Thoracic aorta (tissue), 2 donors: ENCODE measurements at regions not wholly inside any gene's neighbourhood (a gene's known extent, or its start where the extent isn't known, plus 50 kb on each side); places are given as distances from the start of the nearest gene placed in this dataset.
"Not testable (repeated sequence)": the region's sequence is repeated elsewhere in the genome, so short reads cannot be mapped to it uniquely, and the experiment has no call there.

ENCODE experiments used
- ATAC-seq: fragments of 150-250 bp; one replicate; pipeline ENCODE4 v1.8.0; 2017; ENCODE audit warnings: low read depth; ENCODE audit not compliant: insufficient number of reproducible peaks, low FRiP score
- DNase-seq: peaks from one replicate; pipeline ENCODE4 v3.0.0-alpha.2; 2020; ENCODE audit warnings: low spot score
- H3K27ac ChIP-seq, 2 donors: fragments of 200-600 bp; sonication (generic); 1 replicate in 1 of 2; 2 replicates in 1 of 2; pipeline ENCODE4 v1.5.1; 2016; ENCODE audit warnings: mild to moderate bottlenecking in 2 of 2, moderate library complexity in 2 of 2
- H3K27me3 ChIP-seq: fragments of 200-600 bp; sonication (generic); replicated peaks from 2 replicates; pipeline ENCODE4 v1.6.0; 2016; ENCODE audit warnings: mild to moderate bottlenecking; ENCODE audit not compliant: insufficient read depth
- H3K36me3 ChIP-seq: fragments of 200-600 bp; sonication (generic); one replicate; pipeline ENCODE4 v1.5.1; 2016
- H3K4me1 ChIP-seq, 2 donors: fragments of 200-600 bp; sonication (generic); 1 replicate in 1 of 2; 2 replicates in 1 of 2; pipeline versions ENCODE4 v1.5.1 to v1.6.0; 2016; ENCODE audit warnings: low read depth in 2 of 2, mild to moderate bottlenecking in 1 of 2; ENCODE audit not compliant: control insufficient read depth in 1 of 2
- H3K4me3 ChIP-seq: fragments of 200-600 bp; sonication (generic); 2 replicates; pipeline ENCODE4 v1.5.1; 2016; ENCODE audit warnings: mild to moderate bottlenecking
- H3K9me3 ChIP-seq: fragments of 200-600 bp; sonication (generic); 2 replicates; pipeline ENCODE4 v1.5.1; 2016
- TF ChIP-seq, protein P1 (sequence below): fragments of 200-600 bp; sonication (generic); IDR thresholded peaks from one replicate; pipeline ENCODE4 v1.5.1; 2019; ENCODE audit warnings: antibody characterized with exemption

DNA sequence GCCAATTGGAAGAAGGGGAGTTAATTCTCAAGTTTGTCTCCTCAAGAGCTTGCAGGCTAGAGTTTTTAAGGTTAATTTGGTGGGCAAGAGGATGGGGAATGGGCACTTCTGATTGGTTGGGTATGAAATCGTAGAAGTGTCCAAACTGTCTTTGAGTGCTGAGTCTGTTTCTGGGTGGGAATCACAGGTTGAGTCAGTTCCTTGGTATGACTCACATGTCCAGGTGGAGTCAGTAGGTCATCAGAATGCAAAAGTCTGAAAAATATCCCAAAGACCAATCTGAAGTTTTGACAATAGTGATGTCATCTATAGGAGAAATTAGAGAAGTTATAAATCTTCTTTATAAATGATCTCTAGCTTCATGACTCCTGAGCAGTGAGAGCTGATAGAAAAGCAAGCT, 1252.2 kb downstream of the REEP3 start:
- Histone ChIP-seq H3K27me3 (no peaks in the 10 kb centered on the region), H3K4me3 (no peak overlapping the region), H3K9me3 (no peaks in the 10 kb centered on the region), H3K4me1 (no peaks in the 10 kb centered on the region), H3K36me3 (no peaks in the 10 kb centered on the region), H3K27ac (no peak overlapping the region)
- DNase-seq (no peak), ATAC-seq (no peak)
- TF ChIP-seq, protein P1, sequence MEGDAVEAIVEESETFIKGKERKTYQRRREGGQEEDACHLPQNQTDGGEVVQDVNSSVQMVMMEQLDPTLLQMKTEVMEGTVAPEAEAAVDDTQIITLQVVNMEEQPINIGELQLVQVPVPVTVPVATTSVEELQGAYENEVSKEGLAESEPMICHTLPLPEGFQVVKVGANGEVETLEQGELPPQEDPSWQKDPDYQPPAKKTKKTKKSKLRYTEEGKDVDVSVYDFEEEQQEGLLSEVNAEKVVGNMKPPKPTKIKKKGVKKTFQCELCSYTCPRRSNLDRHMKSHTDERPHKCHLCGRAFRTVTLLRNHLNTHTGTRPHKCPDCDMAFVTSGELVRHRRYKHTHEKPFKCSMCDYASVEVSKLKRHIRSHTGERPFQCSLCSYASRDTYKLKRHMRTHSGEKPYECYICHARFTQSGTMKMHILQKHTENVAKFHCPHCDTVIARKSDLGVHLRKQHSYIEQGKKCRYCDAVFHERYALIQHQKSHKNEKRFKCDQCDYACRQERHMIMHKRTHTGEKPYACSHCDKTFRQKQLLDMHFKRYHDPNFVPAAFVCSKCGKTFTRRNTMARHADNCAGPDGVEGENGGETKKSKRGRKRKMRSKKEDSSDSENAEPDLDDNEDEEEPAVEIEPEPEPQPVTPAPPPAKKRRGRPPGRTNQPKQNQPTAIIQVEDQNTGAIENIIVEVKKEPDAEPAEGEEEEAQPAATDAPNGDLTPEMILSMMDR = no peak

DNA sequence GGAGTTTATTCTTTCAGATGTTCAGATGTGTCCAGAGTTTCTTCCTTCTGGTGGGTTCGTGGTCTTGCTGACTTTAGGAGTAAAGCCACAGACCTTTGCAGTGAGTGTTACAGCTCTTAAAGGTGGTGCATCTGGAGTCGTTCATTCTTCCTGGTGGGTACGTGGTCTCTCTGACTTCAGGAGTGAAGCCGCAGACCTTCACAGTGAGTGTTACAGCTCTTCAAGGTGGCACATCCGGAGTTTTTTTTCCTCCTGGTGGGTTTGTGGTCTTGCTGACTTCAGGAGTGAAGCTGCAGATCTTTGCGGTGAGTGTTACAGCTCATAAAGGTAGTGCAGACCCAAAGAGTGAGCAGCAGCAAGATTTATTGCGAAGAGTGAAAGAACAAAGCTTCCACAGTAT, 1263.2 kb downstream of the REEP3 start:
- DNase-seq, H3K27me3 ChIP-seq, ATAC-seq, H3K27ac ChIP-seq, H3K9me3 ChIP-seq, H3K4me1 ChIP-seq, H3K4me3 ChIP-seq, H3K36me3 ChIP-seq: not testable (repeated sequence)

DNA sequence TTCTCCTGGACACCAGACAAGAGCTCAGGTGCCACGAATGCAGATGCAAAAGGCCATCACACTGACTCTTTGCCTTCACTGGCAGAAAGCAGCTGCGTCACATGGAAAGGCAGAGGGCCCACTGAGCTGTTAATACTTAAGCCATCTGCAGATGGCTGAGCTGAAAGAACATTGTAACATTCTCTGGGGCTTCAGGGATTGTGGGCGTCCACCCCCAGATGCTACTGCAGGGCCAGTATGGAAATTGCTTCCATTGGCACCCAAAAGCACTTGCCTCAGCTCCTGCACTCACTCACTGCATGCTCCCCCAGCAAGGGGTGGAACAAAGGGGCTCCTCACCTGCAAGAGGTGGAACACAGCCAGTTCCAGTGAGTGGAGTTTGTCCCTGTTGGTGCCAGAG, 1264.6 kb downstream of the REEP3 start:
- H3K9me3 ChIP-seq = no peaks in the 10 kb centered on the region
- no peak overlapping the region for H3K4me3 ChIP-seq
- DNase-seq = no peak
- TF ChIP-seq, protein P1 = no peak
- no peaks in the 10 kb centered on the region for H3K4me1 ChIP-seq
- no peaks in the 10 kb centered on the region for H3K27me3 ChIP-seq
- H3K36me3 ChIP-seq = no peaks in the 10 kb centered on the region
- ATAC-seq = no peak
- no peak overlapping the region for H3K27ac ChIP-seq

DNA sequence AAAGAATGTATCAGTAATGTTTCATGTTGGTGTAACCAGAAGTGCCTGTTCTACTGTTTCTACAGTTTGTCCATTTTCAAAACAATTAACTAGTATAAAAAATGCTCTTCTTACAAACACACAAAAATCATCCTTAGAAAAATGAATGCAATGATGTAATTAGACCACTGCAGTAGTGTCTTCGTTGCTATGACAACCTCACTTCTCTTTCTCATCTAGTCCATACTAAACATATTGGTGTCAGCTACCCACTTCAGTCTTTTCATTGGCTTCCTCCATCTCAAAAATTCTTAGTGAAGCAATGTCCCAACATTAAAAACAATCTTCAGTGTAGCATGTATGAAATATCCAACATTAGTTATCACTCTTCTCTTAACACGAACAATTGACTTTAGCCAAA, 1265.8 kb downstream of the REEP3 start:
- no peaks in the 10 kb centered on the region for H3K36me3 ChIP-seq
- H3K4me1 ChIP-seq = no peaks in the 10 kb centered on the region
- TF ChIP-seq, protein P1 = no peak
- no peak for ATAC-seq
- no peak for DNase-seq
- no peaks in the 10 kb centered on the region for H3K27me3 ChIP-seq
- no peaks in the 10 kb centered on the region for H3K9me3 ChIP-seq
- no peak overlapping the region for H3K4me3 ChIP-seq
- H3K27ac ChIP-seq = no peak overlapping the region

DNA sequence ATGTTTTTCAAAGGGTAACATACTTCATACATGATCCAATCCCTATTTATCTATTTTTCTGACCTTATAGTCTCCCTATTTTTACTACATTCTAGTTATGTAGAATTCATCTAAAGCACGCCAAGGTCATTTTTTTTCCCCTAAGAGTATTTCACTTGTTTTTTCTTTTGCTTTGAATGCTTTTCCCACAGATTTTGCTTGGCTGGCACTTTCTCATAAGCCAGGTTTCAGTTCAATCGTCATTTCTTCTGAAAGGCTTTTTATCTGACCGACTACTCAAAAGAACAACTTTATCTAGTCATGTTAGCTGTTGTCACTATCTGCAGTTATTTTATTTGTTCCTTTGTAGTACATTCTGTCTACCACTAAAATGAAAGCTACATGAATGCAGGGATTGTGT, 1274.6 kb downstream of the REEP3 start:
- ATAC-seq (no peak), DNase-seq (no peak)
- Histone ChIP-seq H3K9me3 (no peaks in the 10 kb centered on the region), H3K4me1 (no peaks in the 10 kb centered on the region), H3K27ac (no peak overlapping the region), H3K4me3 (no peak overlapping the region), H3K36me3 (no peaks in the 10 kb centered on the region), H3K27me3 (no peaks in the 10 kb centered on the region)
- TF ChIP-seq, protein P1 = no peak

DNA sequence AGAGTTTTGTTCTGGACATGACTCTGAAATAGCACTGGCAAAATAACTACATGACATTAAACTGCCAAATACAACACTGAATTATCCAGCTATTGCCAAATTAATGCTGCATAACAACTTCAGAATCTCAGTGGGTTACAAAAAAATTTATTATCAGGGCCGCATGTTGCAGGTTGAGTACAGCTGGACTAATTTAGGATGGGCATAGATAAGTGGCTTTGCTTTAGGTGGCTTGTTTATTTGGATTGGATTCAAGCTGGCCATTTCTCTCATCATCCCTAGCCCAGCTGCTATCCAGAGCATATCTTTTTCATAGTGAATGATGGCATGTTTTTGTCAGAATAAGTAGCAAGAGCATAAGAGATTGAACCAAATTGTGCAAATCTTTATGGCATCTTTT, 1277.1 kb downstream of the REEP3 start:
- Histone ChIP-seq H3K4me3 (no peak overlapping the region), H3K27ac (no peak overlapping the region), H3K9me3 (no peaks in the 10 kb centered on the region), H3K27me3 (no peaks in the 10 kb centered on the region), H3K4me1 (no peaks in the 10 kb centered on the region), H3K36me3 (no peaks in the 10 kb centered on the region)
- TF ChIP-seq, protein P1 = no peak
- DNase-seq (no peak), ATAC-seq (no peak)

DNA sequence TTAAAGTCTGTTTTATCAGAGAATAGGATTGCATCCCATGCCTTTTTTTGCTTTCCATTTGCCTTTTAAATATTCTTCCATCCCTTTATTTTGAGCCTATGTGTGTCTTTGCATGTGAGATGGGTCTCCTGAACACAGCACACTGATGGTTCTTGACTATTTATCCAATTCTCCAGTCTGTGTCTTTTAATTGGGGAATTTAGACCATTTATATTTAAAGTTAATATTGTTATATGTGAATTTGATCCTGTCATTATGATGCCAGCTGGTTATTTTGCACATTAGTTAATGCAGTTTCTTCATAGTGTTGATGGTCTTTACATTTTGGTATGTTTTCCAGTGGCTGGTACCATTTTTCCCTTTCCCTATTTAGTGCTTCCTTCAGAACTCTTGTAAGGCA, 1287.0 kb downstream of the REEP3 start:
- not testable (repeated sequence) for H3K36me3 ChIP-seq, H3K4me3 ChIP-seq, H3K4me1 ChIP-seq, H3K27ac ChIP-seq, ATAC-seq, H3K9me3 ChIP-seq, DNase-seq, H3K27me3 ChIP-seq

DNA sequence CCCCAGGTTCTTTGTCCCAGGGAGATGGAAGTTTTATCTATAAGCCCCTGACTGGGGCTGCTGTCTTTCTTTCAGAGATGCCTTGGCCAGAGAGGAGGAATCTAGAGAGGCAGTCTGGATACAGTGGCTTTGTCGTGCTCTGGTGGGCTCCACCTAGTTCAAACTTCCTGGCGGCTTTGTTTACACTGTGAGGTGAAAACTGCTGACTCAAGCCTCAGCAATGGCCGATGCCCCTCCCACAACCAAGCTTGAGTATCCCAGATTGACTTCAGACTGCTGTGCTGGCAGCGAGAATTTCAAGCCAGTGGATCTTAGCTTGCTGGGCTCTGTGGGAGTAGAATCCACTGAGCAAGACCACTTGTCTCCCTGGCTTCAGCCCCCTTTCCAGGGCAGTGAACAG, 1288.8 kb downstream of the REEP3 start:
- not testable (repeated sequence) for H3K27ac ChIP-seq, H3K9me3 ChIP-seq, H3K4me1 ChIP-seq, H3K36me3 ChIP-seq, H3K27me3 ChIP-seq, ATAC-seq, H3K4me3 ChIP-seq, DNase-seq
